ENCODE measurements at regions not wholly inside any gene's neighbourhood (a gene's known extent, or its start where the extent isn't known, plus 50 kb on each side); places are given as distances from the start of the nearest gene placed in this dataset.

GRCh38 chr14:42334931-42335330, 728.3 kb downstream of the LRFN5 start:
- TF ChIP-seq YY1 (IDR thresholded peaks at IDR 0.05; ENCODE audit: insufficient read depth, insufficient replicate concordance, low read depth, low read length) (no peak), POLR2A (IDR thresholded peaks at IDR 0.05; ENCODE audit: insufficient read depth in 1 of 2, low read depth in 2 of 2, low read length in 2 of 2) (no peak), CTCF (CRISPR knock-in tag; IDR thresholded peaks at IDR 0.05) (no peak), CHD4 (IDR thresholded peaks at IDR 0.05; ENCODE audit: borderline replicate concordance, low read length) (no peak), ZNF337 (CRISPR knock-in tag; IDR thresholded peaks at IDR 0.05; ENCODE audit: borderline replicate concordance, low read depth) (no peak), ZNF800 (CRISPR knock-in tag; IDR thresholded peaks at IDR 0.05) (no peak), EHMT2 (IDR thresholded peaks at IDR 0.05; ENCODE audit: borderline replicate concordance, low read depth, low read length) (no peak), CREBL2 (CRISPR knock-in tag; IDR thresholded peaks at IDR 0.05; ENCODE audit: borderline replicate concordance) (no peak), ZNF264 (CRISPR knock-in tag; IDR thresholded peaks at IDR 0.05) (no peak), DNMT3B (CRISPR knock-in tag; conservative IDR thresholded peaks at IDR 0.05) (no peak), MLX (CRISPR knock-in tag; IDR thresholded peaks at IDR 0.05) (no peak), RAD21 (CRISPR knock-in tag; IDR thresholded peaks at IDR 0.05) (no peak), ZKSCAN1 (IDR thresholded peaks at IDR 0.05; ENCODE audit: low read length) (no peak), ZNF609 (CRISPR knock-in tag; IDR thresholded peaks at IDR 0.05; ENCODE audit: borderline replicate concordance) (no peak)
